ENCODE measurements at regions not wholly inside any gene's neighbourhood (a gene's known extent, or its start where the extent isn't known, plus 50 kb on each side); places are given as distances from the start of the nearest gene placed in this dataset.
"Not testable (repeated sequence)": the region's sequence is repeated elsewhere in the genome, so short reads cannot be mapped to it uniquely, and the experiment has no call there.

DNA sequence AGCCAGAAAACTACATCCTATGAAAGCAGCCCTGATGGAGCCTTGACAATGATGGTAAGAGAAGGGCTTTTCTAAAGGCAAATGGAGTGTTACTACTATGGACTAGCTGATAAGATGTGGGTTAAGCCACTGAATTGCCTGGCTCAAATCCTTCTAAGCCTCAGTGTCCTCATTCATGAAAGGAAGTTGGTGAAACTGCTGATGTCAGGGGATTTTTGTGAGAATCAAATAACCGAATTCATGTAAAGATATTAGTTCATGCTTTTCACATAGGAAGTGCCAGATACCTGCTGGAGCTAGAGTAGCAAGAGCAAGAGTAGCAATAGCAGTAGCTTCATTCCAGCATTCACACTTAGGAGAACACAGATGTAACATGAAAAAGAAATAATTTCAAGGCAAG is 417.0 kb downstream of the METTL4 start:
- POLR2A ChIA-PET, result no interaction called here
- H3K27me3 ChIP-seq (ENCODE audit: control insufficient read depth, insufficient read depth, low read length), result no peaks in the 10 kb centered on the region
- TF ChIP-seq, protein P1, sequence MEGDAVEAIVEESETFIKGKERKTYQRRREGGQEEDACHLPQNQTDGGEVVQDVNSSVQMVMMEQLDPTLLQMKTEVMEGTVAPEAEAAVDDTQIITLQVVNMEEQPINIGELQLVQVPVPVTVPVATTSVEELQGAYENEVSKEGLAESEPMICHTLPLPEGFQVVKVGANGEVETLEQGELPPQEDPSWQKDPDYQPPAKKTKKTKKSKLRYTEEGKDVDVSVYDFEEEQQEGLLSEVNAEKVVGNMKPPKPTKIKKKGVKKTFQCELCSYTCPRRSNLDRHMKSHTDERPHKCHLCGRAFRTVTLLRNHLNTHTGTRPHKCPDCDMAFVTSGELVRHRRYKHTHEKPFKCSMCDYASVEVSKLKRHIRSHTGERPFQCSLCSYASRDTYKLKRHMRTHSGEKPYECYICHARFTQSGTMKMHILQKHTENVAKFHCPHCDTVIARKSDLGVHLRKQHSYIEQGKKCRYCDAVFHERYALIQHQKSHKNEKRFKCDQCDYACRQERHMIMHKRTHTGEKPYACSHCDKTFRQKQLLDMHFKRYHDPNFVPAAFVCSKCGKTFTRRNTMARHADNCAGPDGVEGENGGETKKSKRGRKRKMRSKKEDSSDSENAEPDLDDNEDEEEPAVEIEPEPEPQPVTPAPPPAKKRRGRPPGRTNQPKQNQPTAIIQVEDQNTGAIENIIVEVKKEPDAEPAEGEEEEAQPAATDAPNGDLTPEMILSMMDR (IDR thresholded peaks at IDR 0.05; ENCODE audit: insufficient read depth, low read depth, low read length), result no peak
- CTCF ChIA-PET, result no interaction called here
- DNase-seq (ENCODE audit: low read depth), result no peak
- H3K4me3 ChIP-seq (ENCODE audit: low read depth, low read length), result no peak overlapping the region
- H3K36me3 ChIP-seq (ENCODE audit: control insufficient read depth, insufficient read depth, low read length), result no peaks in the 10 kb centered on the region

GRCh38 chr18:2164644-2165550 is 406.4 kb downstream of the METTL4 start:
- ChIA-PET CTCF (interaction anchor here (0.9 kb wide), 1 partner anchor 17 kb away, joined by 4 read pairs; no protein-coding TSS in a partner anchor), POLR2A (no interaction called here)
- no peak for DNase-seq (ENCODE audit: low read depth)
- no peaks in the 10 kb centered on the region for H3K36me3 ChIP-seq (ENCODE audit: control insufficient read depth, insufficient read depth, low read length)
- no peak overlapping the region for H3K4me3 ChIP-seq (ENCODE audit: low read depth, low read length)
- TF ChIP-seq, protein P1 (IDR thresholded peaks at IDR 0.05; ENCODE audit: insufficient read depth, low read depth, low read length), result no peak
- no peaks in the 10 kb centered on the region for H3K27me3 ChIP-seq (ENCODE audit: control insufficient read depth, insufficient read depth, low read length)

DNA sequence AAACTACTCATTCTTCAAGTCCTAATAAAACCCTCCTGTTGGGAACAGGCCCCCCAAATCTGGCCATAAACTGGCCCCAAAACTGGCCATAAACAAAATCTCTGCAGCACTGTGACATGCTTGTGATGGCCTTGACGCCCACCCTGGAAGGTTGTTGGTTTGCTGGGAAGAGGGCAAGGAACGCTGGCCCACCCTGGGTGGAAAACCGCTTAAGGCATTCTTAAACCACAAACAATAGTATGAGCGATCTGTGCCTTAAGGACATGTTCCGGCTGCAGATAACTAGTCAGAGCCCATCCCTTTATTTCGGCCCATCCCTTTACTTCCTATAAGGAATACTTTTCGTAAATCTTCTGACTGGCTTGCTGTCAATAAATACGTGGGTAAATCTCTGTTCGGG is 404.4 kb downstream of the METTL4 start:
- H3K36me3 ChIP-seq (ENCODE audit: control insufficient read depth, insufficient read depth, low read length); POLR2A ChIA-PET; DNase-seq (ENCODE audit: low read depth); H3K4me3 ChIP-seq (ENCODE audit: low read depth, low read length); H3K27me3 ChIP-seq (ENCODE audit: control insufficient read depth, insufficient read depth, low read length); CTCF ChIA-PET: not testable (repeated sequence)

DNA sequence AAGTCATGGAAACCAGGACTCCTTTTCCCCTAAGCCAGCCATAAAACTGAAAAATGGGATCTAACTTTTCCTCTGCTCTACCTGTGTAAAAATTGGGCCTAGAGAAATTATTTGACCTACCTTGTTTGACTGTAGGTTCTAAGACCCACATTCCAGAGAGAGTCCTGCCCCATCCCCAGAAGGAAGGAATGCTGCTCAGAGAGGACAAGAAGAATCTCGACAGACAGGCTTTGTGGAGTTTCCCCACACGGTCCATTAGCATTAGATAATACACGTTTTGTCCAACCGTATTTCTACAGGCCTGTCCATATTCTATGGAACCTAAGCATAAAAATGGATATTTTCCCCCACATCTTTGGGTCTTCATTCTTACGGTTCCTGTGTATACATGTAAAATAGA is 403.3 kb downstream of the METTL4 start:
- TF ChIP-seq, protein P1 (IDR thresholded peaks at IDR 0.05; ENCODE audit: insufficient read depth, low read depth, low read length), result no peak
- H3K36me3 ChIP-seq (ENCODE audit: control insufficient read depth, insufficient read depth, low read length), result no peaks in the 10 kb centered on the region
- H3K27me3 ChIP-seq (ENCODE audit: control insufficient read depth, insufficient read depth, low read length), result no peaks in the 10 kb centered on the region
- no peak for DNase-seq (ENCODE audit: low read depth)
- ChIA-PET CTCF (no interaction called here), POLR2A (no interaction called here)
- no peak overlapping the region for H3K4me3 ChIP-seq (ENCODE audit: low read depth, low read length)

DNA sequence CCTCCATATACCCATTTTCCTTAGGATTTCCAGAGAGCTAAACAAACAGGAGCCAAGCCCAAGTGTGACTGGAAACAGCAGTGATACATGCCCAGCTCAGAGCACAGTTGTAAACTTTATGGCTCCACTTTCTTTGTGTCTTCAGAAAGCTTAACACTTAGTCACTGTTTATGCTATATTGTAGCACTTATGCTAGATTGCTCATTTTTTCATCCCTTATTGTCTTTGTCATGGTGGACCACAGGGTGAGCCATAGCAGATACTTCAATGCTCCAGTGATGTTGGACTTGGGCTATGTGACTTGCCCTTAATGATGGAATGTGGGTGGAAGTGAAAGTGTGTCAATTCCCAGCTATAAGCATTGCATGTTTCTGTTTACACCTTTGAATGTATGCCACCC is 401.6 kb downstream of the METTL4 start:
- DNase-seq (ENCODE audit: low read depth), result no peak
- no peaks in the 10 kb centered on the region for H3K27me3 ChIP-seq (ENCODE audit: control insufficient read depth, insufficient read depth, low read length)
- no peak overlapping the region for H3K4me3 ChIP-seq (ENCODE audit: low read depth, low read length)
- H3K36me3 ChIP-seq (ENCODE audit: control insufficient read depth, insufficient read depth, low read length), result no peaks in the 10 kb centered on the region
- CTCF ChIA-PET, result interaction anchor here (1.0 kb wide), 1 partner anchor 64 kb away, joined by 3 read pairs; no protein-coding TSS in a partner anchor
- TF ChIP-seq, protein P1 (IDR thresholded peaks at IDR 0.05; ENCODE audit: insufficient read depth, low read depth, low read length), result no peak
- POLR2A ChIA-PET, result no interaction called here

Measured in BJ (cell line).